ENCODE measurements at regions not wholly inside any gene's neighbourhood (a gene's known extent, or its start where the extent isn't known, plus 50 kb on each side); places are given as distances from the start of the nearest gene placed in this dataset.

GRCh38 chr16:52787709-52788108 lies 240.8 kb upstream of the TOX3 start:
- TF ChIP-seq CTCF (IDR thresholded peaks at IDR 0.05; ENCODE audit: low read length): no peak
- no peak for TF ChIP-seq EZH2 (IDR thresholded peaks at IDR 0.05; ENCODE audit: borderline replicate concordance, low read length)

All from OCI-LY1 (cell line).